A549 (cell line): ENCODE measurements at regions not wholly inside any gene's neighbourhood (a gene's known extent, or its start where the extent isn't known, plus 50 kb on each side); places are given as distances from the start of the nearest gene placed in this dataset.

Source experiments
- CBX2 ChIP-seq: fragments of 200-600 bp; sonication (generic); IDR thresholded peaks from 2 replicates; pipeline ENCODE4 v1.6.1; 2016; ENCODE audit warnings: low read depth, mild to moderate bottlenecking, borderline replicate concordance
- CHD2 ChIP-seq: fragments of 150-350 bp; IDR thresholded peaks from 2 replicates; pipeline ENCODE4 v1.6.1; 2014; ENCODE audit warnings: low read length; ENCODE audit not compliant: partially characterized antibody
- EP300 ChIP-seq, 2 experiments: fragments of >200 bp; sonication (Bioruptor Twin); formaldehyde crosslinking; IDR thresholded peaks; 2 replicates in 1 of 2; 3 replicates in 1 of 2; pipeline ENCODE4 v1.6.1; 2016 to 2017
- ESRRA ChIP-seq: fragments of 150-350 bp; IDR thresholded peaks from 2 replicates; pipeline ENCODE4 v1.6.1; 2014; ENCODE audit warnings: mild to moderate bottlenecking, low read length, borderline replicate concordance
- FOXS1 ChIP-seq: fragments of 250-450 bp; sonication (Bioruptor Pico); IDR thresholded peaks from 2 replicates; pipeline ENCODE4 v1.5.0; 2020; ENCODE audit warnings: mild to moderate bottlenecking, moderate library complexity
- HDAC2 ChIP-seq: fragments of 200-600 bp; sonication (generic); IDR thresholded peaks from 2 replicates; pipeline ENCODE4 v1.6.1; 2016
- RNF2 ChIP-seq: fragments of 200-600 bp; sonication (generic); IDR thresholded peaks from 2 replicates; pipeline ENCODE4 v1.6.1; 2016; ENCODE audit warnings: low read depth, mild to moderate bottlenecking, antibody characterized with exemption, moderate library complexity, borderline replicate concordance
- SMC3 ChIP-seq: fragments of >200 bp; sonication (Bioruptor Twin); formaldehyde crosslinking; IDR thresholded peaks from 3 replicates; pipeline ENCODE4 v1.6.1; 2018; ENCODE audit warnings: inconsistent platforms
- ZC3H11A ChIP-seq: fragments of 450-650 bp; IDR thresholded peaks from 2 replicates; pipeline ENCODE4 v1.6.1; 2014; ENCODE audit warnings: antibody characterized with exemption, mild to moderate bottlenecking
- TF ChIP-seq, protein P1 (sequence below): fragments of >200 bp; sonication (Bioruptor Twin); formaldehyde crosslinking; IDR thresholded peaks from 3 replicates; pipeline ENCODE4 v1.5.1; 2016
- TF ChIP-seq, protein P2 (sequence below): IDR thresholded peaks from 2 replicates; pipeline ENCODE4 v1.6.1; 2012
- TF ChIP-seq, protein P3 (sequence below): fragments of 250-450 bp; sonication (Bioruptor Pico); IDR thresholded peaks from 2 replicates; pipeline ENCODE4 v1.5.0; 2021; ENCODE audit warnings: mild to moderate bottlenecking, moderate library complexity, borderline replicate concordance

DNA sequence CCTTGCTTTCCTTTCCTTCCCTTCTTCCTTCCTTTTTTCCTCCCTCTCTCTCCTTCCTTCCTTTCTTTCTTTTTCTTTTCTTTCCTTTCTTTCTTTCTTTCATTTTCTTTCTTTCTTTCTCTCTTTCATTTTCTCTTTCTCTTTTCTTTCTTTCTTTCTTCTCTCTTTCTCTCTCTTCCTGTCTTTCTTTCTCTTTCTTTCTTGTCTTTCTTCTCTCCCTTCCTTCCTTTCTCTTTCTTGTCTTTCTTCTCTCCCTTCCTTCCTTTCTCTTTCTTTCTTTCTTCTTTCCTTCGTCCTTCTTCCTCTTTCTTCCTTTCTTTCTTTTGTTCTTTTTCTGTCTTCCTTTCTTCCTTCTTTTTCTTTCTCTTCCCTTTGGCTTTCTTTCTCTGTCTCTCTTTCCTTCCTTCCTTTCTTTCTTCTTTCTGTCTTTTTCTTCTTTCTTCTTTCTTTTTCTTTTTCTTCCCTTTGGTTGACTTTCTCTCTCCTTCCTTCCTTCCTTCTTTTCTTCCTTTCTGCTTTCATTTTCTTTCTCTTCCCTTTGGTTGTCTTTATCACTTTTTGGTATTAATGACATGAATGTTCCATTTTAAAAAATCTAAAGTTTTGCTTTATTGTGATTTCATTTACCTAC is 496.4 kb upstream of the CBLB start:
- TF ChIP-seq, protein P1, sequence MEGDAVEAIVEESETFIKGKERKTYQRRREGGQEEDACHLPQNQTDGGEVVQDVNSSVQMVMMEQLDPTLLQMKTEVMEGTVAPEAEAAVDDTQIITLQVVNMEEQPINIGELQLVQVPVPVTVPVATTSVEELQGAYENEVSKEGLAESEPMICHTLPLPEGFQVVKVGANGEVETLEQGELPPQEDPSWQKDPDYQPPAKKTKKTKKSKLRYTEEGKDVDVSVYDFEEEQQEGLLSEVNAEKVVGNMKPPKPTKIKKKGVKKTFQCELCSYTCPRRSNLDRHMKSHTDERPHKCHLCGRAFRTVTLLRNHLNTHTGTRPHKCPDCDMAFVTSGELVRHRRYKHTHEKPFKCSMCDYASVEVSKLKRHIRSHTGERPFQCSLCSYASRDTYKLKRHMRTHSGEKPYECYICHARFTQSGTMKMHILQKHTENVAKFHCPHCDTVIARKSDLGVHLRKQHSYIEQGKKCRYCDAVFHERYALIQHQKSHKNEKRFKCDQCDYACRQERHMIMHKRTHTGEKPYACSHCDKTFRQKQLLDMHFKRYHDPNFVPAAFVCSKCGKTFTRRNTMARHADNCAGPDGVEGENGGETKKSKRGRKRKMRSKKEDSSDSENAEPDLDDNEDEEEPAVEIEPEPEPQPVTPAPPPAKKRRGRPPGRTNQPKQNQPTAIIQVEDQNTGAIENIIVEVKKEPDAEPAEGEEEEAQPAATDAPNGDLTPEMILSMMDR = no peak
- TF ChIP-seq, protein P2, sequence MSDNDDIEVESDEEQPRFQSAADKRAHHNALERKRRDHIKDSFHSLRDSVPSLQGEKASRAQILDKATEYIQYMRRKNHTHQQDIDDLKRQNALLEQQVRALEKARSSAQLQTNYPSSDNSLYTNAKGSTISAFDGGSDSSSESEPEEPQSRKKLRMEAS = no peak
- TF ChIP-seq ZC3H11A = no peak
- no peak for TF ChIP-seq FOXS1
- no peak for TF ChIP-seq RNF2
- TF ChIP-seq EP300 (IDR thresholded peaks at IDR 0.05) = no peak
- no peak for TF ChIP-seq HDAC2
- no peak for TF ChIP-seq SMC3
- TF ChIP-seq ESRRA = no peak
- TF ChIP-seq CBX2 = no peak
- TF ChIP-seq CHD2 = no peak
- TF ChIP-seq, protein P3, sequence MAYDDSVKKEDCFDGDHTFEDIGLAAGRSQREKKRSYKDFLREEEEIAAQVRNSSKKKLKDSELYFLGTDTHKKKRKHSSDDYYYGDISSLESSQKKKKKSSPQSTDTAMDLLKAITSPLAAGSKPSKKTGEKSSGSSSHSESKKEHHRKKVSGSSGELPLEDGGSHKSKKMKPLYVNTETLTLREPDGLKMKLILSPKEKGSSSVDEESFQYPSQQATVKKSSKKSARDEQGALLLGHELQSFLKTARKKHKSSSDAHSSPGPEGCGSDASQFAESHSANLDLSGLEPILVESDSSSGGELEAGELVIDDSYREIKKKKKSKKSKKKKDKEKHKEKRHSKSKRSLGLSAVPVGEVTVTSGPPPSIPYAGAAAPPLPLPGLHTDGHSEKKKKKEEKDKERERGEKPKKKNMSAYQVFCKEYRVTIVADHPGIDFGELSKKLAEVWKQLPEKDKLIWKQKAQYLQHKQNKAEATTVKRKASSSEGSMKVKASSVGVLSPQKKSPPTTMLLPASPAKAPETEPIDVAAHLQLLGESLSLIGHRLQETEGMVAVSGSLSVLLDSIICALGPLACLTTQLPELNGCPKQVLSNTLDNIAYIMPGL = no peak
